Esophagus muscularis mucosa (tissue), 3 donors: ENCODE measurements at regions not wholly inside any gene's neighbourhood (a gene's known extent, or its start where the extent isn't known, plus 50 kb on each side); places are given as distances from the start of the nearest gene placed in this dataset.

ENCODE experiments used
- POLR2A ChIP-seq: fragments of 450-650 bp; IDR thresholded peaks from one replicate; pipeline ENCODE4 v1.6.1; 2017; ENCODE audit warnings: antibody characterized with exemption, moderate library complexity, mild to moderate bottlenecking, low read depth
- POLR2AphosphoS5 ChIP-seq, 2 donors: sonication (generic); formaldehyde crosslinking; IDR thresholded peaks; one replicate each; pipeline ENCODE4 v1.6.1; 2017; ENCODE audit warnings: antibody characterized with exemption in 2 of 2
- TF ChIP-seq, protein P1 (sequence below), 3 experiments: fragments of 200-600 bp in 2 of 3; fragments of 450-650 bp in 1 of 3; sonication (generic) in 2 of 3; IDR thresholded peaks; one replicate each; pipeline ENCODE4 v1.5.1; 2017 to 2019; ENCODE audit warnings: antibody characterized with exemption in 3 of 3, mild to moderate bottlenecking in 2 of 3, moderate library complexity in 1 of 3

DNA sequence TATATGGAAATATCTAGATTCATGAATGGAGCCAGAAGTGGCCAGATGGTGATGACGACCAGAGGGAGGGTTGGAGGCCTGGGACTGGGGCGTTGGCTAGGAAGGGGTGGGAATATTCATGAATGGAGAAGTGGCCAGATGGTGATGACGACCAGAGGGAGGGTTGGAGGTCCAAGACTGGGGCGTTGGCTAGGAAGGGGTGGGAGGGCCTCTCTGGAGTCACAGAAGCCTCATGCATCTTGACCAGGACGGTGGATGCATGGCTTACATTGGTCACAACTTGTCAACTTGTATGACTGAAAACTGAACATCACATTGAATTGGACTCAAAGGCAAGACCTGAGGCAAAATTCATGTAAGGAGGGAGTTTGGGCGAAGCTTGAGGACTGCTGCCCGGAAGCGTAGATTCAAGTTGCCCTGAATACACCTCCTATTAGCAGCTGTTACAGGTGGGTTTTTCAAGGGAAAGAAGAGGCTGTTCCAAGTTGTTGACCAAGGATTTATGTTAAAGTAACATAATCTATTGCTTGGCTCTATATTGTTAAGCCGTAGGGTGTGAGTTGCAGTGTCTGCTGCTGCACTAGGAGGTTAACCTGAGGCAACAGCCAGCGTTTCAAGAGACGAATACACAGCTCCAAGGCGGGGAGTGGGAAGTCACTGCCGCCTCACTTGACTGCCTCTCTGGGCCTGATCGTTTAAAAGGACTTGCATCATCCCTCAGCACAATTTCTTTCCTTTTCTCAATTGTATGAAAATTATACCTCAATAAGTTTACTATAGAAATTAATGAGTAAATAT, 55.1 kb upstream of the FAM20C start:
- TF ChIP-seq, protein P1, sequence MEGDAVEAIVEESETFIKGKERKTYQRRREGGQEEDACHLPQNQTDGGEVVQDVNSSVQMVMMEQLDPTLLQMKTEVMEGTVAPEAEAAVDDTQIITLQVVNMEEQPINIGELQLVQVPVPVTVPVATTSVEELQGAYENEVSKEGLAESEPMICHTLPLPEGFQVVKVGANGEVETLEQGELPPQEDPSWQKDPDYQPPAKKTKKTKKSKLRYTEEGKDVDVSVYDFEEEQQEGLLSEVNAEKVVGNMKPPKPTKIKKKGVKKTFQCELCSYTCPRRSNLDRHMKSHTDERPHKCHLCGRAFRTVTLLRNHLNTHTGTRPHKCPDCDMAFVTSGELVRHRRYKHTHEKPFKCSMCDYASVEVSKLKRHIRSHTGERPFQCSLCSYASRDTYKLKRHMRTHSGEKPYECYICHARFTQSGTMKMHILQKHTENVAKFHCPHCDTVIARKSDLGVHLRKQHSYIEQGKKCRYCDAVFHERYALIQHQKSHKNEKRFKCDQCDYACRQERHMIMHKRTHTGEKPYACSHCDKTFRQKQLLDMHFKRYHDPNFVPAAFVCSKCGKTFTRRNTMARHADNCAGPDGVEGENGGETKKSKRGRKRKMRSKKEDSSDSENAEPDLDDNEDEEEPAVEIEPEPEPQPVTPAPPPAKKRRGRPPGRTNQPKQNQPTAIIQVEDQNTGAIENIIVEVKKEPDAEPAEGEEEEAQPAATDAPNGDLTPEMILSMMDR (IDR thresholded peaks at IDR 0.05): no peak
- TF ChIP-seq POLR2AphosphoS5 (IDR thresholded peaks at IDR 0.05) (no peak), POLR2A (no peak)
